BJ (cell line): ENCODE measurements at regions not wholly inside any gene's neighbourhood (a gene's known extent, or its start where the extent isn't known, plus 50 kb on each side); places are given as distances from the start of the nearest gene placed in this dataset.

Experiments
- CTCF ChIA-PET: fragments of 350-600 bp; formaldehyde crosslinking; extraction: SDS; loops from one replicate; lab custom pipeline; 2021; ENCODE audit warnings: antibody characterized with exemption, inconsistent platforms; lab: Yijun Ruan, JAX
- POLR2A ChIA-PET: fragments of 300-600 bp; sonication (Branson Sonifier 250); formaldehyde crosslinking; extraction: SDS; loops from one replicate; lab custom pipeline; 2021; ENCODE audit warnings: antibody characterized with exemption; lab: Charles Lee
- DNase-seq: peaks from one replicate; pipeline ENCODE4 v3.0.0-alpha.2; 2011; ENCODE audit warnings: low read depth
- H3K27me3 ChIP-seq: 2 replicates; pipeline ENCODE4 v1.6.0; 2011; ENCODE audit warnings: low read length; ENCODE audit not compliant: control insufficient read depth, insufficient read depth
- H3K36me3 ChIP-seq: 2 replicates; pipeline ENCODE4 v1.5.1; 2011; ENCODE audit warnings: low read length; ENCODE audit not compliant: control insufficient read depth, insufficient read depth
- H3K4me3 ChIP-seq: 2 replicates; pipeline ENCODE4 v1.5.1; 2011; ENCODE audit warnings: low read depth, mild to moderate bottlenecking, control low read depth, low read length
- CTCF ChIP-seq: IDR thresholded peaks from 2 replicates; pipeline ENCODE4 v1.5.1; 2011; ENCODE audit warnings: low read depth, mild to moderate bottlenecking, control low read depth, inconsistent platforms, low read length, moderate library complexity; ENCODE audit not compliant: insufficient read depth

GRCh38 chr15:60191821-60192220 is 187.7 kb downstream of the FOXB1 start:
- POLR2A ChIA-PET = no interaction called here
- no peak for TF ChIP-seq CTCF
- no peak for DNase-seq
- H3K36me3 ChIP-seq = no peaks in the 10 kb centered on the region
- no peak overlapping the region for H3K4me3 ChIP-seq
- no peaks in the 10 kb centered on the region; the same call in 1 of the 2 replicates for H3K27me3 ChIP-seq
- CTCF ChIA-PET = no interaction called here

DNA sequence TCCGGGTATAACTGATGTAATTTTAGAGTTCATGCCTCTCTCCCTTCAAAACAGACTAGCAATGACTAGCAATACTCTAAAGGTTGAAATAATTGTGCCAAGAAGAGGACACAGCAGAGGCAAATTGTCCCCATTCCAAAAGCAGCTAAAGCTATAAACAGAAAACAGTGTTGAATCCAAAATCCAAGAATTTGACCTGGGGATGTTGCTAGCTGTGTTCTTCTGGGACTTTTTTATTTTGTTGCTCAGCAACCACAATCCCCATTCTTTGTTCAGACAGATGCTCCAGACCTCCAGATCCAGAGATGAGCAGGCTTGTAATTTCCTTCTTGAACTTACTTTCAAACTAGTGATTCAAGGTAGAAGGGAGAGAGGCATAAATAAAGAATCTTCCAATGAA is 191.5 kb downstream of the FOXB1 start:
- no peak for DNase-seq
- CTCF ChIA-PET = interaction anchor here (0.6 kb wide), 1 partner anchor 86 kb away, joined by 3 read pairs; no protein-coding TSS in a partner anchor
- Histone ChIP-seq H3K36me3 (no peaks in the 10 kb centered on the region), H3K27me3 (no peaks in the 10 kb centered on the region; the same call in 1 of the 2 replicates), H3K4me3 (no peak overlapping the region)
- POLR2A ChIA-PET = no interaction called here
- TF ChIP-seq CTCF = no peak

GRCh38 chr15:60204131-60204885 is 193.5 kb downstream of the ANXA2 start:
- POLR2A ChIA-PET = no interaction called here
- H3K4me3 ChIP-seq = no peak overlapping the region
- H3K36me3 ChIP-seq = no peaks in the 10 kb centered on the region
- DNase-seq = no peak
- no peak for TF ChIP-seq CTCF
- no peaks in the 10 kb centered on the region for H3K27me3 ChIP-seq
- CTCF ChIA-PET = no interaction called here

DNA sequence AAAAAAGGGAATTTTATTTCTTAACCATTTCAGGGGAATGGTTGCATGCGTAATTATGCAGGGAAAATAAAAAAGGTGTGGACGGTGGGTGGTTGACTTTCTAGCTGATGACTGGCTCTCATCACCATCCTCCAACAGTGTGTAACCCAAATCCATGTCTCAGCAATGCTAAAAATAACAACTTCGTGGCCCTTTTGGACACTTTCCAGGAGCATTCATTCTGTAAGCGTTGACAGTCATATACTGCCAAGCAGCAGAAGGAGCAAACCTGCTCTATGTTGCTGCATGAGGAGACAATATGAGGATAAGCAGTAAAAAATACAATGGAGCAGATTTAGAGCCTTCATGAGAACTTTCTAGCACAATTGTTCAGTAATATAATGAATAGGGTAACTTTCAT is 189.1 kb downstream of the ANXA2 start:
- no peaks in the 10 kb centered on the region for H3K27me3 ChIP-seq
- no peak overlapping the region for H3K4me3 ChIP-seq
- no peak for TF ChIP-seq CTCF
- ChIA-PET CTCF (no interaction called here), POLR2A (no interaction called here)
- H3K36me3 ChIP-seq = no peaks in the 10 kb centered on the region
- no peak for DNase-seq

DNA sequence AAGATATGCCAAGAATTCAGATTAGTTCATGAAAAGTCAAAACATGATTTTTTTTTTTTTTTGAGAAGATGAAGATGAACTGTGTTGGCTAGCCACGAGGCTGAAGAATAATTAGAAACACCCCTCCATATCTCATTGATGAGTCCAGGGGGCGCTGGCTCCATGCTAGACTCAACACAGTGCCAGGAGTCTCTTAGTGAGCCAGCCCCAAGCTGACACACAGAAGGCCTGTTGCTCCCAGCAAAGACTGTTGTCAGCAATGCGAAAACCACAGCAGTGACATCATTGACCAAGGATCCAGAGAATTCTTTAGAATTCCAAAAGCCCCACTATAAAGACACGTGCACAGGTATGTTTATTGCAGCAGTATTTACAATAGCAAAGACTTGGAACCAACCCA is 185.2 kb downstream of the ANXA2 start:
- Histone ChIP-seq H3K36me3 (no peaks in the 10 kb centered on the region), H3K27me3 (no peaks in the 10 kb centered on the region), H3K4me3 (no peak overlapping the region)
- CTCF ChIA-PET = interaction anchor here (0.5 kb wide), 1 partner anchor 9 kb away, joined by 3 read pairs; no protein-coding TSS in a partner anchor
- POLR2A ChIA-PET = no interaction called here
- peak; percentile 12 for DNase-seq
- no peak for TF ChIP-seq CTCF
